NCI-H1105 treated with DMSO at 0.1 percent for 48 hours (cell line): ENCODE measurements at regions not wholly inside any gene's neighbourhood (a gene's known extent, or its start where the extent isn't known, plus 50 kb on each side); places are given as distances from the start of the nearest gene placed in this dataset.
"Not testable (repeated sequence)": the region's sequence is repeated elsewhere in the genome, so short reads cannot be mapped to it uniquely, and the experiment has no call there.

Experiments used
- DNase-seq: peaks from one replicate; lab custom pipeline; 2025; lab: John Stamatoyannopoulos, UW

GRCh38 chr12:126282691-126283090 is 1217.5 kb downstream of the AACS start:
- DNase-seq: no peak

DNA sequence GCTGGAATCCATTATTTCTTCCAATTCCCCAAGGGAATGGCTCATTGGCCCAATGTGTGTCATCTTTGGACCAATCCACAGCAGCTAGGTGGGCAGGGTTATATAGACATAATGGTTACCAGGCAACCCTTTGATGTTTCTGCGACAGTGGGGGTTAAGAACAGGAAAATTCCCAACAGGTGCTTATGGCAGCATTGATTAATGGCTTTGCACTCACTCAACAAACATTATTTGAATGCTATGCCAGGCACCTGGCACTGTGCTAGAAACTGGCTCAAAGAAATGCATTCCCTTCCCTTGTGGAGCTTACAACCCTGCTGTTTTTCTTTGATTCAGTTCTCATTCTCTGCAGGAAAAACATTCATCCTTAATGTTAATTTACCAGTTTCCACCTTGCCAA is 1221.0 kb downstream of the AACS start:
- peak; percentile 7 for DNase-seq

- no peak for DNase-seq
Observed at GRCh38 chr12:126290456-126290855, 1225.2 kb downstream of the AACS start.

- not testable (repeated sequence) for DNase-seq
Observed at GRCh38 chr12:126291987-126292386, 1226.8 kb downstream of the AACS start.

DNA sequence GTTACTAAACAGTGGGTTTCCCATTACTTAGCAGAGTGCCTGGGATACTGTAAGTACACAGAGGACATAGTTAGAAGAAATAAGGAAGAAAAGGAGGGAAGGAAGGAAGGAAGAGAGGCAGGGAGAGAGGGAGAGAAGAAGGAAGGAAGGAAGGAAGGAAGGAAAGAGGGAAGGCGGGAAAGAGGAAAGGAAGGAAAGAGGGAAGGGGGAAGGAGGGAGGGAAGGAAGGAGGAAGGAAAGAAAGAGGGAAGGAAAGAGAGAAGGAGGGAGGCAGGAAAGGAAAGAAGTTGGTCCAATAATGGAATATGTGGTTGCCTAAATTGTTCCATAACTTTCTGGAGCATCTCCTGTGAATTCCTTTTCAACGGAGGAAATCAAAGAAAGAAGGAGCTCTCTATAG is 1230.4 kb downstream of the AACS start:
- DNase-seq: no peak

DNA sequence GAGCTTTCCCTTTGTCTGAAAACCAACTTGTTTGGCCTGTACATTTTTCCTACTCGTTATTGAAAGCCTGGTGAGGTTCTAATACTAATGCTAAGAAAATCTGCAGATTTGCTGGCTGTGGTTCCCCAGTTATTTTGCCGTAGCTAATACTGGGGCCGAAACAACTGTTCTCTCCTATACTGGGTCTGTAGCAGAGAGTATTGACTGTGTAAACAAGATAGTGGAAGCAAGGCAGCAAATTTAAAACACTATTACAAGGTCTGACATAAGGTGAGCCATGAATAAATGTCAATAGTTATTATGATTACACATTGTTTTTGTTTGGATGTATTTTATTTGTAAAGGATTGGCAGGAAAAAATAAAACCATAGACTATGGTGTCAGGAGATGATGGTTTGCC is 1244.0 kb downstream of the AACS start:
- DNase-seq: no peak

DNA sequence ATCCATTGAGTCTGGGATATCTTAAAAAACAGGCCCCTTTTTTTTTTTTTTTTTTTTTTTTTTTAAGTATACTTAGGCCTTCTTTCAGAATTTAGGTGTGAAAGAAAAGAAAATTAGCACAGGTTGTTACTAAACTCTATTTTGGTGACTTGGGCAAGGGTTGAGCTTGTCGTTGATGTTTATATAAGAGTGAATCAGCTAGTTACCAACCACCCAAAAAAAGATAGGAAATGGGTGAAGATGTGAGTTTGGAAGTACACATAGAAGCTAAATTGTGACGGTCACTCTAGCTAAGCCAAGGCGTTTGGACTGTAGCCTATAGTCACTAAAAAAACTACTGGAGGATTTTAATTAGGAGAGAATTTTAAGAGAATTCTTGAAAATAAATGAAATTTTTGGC is 1247.2 kb downstream of the AACS start:
- no peak for DNase-seq

DNA sequence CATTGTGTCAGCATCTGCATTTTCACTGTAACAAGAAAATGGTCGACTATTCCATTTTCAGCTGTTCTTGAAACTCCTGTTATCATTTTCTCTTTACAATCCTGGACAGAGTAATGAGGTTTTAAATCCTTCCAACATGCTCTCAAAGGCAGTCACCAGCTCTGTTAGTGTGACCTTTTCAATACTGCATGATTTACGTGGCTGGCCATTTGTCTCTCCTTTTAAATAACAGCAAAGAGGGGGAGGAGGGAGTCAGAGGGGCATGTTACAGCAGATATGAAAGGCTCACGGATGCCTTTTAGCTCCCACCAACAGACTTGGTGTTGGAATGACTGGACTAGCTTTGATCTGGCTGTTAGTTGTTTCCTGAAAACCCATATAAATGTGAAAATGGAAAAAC is 1251.2 kb downstream of the AACS start:
- DNase-seq: no peak

DNA sequence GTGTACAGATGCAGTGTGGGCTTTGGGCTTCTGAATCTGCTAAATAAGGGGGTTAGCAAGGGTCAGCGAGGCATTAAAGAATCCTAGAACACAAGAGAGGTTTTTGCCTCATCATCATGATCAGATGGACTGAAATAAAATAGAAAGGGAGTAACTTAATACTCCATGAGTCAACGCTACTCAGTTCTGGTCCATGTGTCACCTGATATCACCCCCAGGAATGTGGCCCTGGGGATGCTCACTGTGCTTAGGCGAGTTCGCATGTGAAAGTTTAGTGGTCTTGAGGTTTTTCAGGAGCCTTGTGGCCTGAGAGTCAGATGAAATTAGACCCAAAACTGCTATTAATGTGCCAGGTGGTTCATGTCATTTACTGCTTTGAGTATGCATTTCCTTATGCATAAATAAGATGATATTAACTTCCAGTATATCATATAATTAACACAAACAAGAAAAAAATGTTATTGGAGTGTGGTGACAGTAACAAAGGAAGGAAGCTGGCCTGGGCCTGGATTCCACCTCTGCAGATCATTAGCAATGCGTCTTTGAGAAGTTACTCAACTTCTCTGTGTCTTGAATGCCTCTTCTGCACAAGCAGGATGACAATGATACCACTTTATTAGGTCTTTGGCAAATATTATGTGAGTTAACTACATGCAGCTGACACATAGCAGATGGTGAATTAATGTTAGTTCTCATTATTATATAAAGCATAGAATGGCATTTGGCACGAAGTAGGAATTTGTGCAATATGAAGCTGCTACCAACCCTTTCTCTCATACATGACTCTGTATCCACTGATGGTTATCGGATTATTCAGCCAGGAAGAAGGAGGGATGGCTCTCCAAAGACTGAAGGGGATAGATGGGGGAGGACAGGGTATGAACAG is 1272.6 kb downstream of the AACS start:
- no peak for DNase-seq

DNA sequence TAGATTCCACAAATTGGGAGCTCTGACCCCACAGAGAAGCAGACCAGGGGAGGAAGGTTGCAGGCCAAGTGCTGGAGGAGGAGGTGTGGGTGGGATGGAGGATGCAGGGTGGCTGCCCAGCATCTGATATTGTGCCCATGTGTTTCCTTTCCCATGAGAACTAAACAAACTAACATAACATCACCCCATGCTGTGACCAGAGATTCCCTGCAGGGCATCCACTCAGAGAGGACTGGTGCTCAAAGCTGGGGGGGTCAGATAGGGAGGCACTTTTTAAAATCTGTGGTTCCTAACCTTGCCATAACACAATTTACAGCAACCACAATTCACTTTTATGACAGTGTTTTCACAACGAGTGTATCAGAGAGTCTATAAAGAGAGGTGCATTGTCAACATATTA is 1277.6 kb downstream of the AACS start:
- no peak for DNase-seq

DNA sequence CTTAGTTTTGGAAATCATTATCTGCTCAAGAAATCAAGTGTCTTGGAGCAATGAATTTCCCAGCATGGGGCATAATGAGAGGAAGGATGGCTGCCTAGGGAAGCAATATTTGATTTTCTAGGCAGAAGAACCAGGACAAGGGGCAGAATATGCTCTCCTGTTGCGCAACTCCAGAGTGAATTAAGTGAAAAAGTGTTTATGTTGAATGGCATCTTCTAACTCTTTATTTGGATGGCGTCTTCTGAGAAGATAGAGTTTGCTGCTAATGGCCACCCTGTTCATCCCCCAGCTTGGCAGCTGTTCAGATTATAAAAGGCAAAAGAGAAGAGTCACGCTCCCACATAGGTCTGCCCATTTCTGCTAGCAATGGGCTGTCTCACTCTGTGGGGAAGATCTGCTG is 1278.1 kb downstream of the AACS start:
- DNase-seq: no peak

- no peak for DNase-seq
Observed at GRCh38 chr12:126346087-126346486, 1280.9 kb downstream of the AACS start.

- no peak for DNase-seq
Observed at GRCh38 chr12:126347421-126347820, 1282.2 kb downstream of the AACS start.

- no peak for DNase-seq
Observed at GRCh38 chr12:126349383-126349782, 1284.1 kb downstream of the AACS start.

- DNase-seq: no peak
Observed at GRCh38 chr12:126353604-126354003, 1288.4 kb downstream of the AACS start.

DNA sequence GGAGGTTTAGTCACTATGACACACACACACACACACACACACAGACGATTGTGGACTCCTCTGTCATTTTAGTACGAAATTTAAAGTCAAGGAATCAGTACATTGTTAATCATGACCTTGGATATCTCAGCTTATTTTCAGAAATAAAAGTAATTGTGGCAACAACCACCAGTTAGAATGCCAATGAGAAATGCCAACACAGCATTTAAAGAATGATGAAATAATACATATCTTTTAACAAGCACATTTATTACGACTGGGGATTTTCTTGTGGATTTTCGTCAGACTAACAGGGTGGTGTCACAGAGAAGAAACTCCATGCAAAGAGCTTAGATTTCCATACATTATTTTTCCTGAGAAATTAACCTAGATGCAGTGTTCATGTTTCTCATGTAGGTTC is 1289.4 kb downstream of the AACS start:
- no peak for DNase-seq

DNA sequence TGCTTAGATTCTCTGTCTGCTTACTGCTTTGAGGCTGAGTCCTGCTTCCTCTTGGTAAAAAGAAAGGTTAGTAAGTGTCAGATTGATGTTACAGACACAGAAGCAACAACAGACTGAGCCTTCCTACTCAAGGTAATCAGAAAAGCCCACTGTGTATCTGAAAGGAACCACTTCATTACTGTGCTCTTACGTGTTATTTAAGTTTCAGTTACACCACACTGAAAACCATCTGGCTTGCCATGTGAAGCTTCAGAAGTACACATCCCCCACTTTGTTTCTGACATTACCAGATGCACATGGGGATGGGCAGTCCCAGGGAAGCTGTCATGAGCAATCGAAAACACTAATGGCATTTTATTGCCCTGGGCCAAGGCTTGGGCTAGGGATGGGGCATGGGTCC is 1290.1 kb downstream of the AACS start:
- no peak for DNase-seq

DNA sequence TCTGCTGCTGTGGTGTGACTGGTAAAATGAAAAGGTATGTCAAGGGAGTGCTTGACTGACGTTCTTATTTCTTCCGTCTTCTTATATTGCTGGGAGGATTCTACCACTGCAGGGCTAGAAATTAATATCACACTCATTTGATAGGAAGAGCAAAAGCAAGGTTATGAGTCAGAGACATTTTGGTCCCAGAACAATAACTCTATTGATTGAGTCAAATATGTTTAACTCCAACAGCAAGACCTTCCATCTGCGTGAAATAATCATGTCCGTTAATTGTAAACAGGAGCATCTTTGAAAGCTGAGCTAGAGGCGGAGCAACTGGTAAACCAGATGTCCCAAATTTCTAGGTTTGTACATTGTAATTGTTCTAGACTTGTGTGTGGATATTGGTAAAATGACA is 1293.6 kb downstream of the AACS start:
- DNase-seq: no peak

GRCh38 chr12:126359216-126359615 is 1294.0 kb downstream of the AACS start:
- no peak for DNase-seq

- DNase-seq: no peak
Observed at GRCh38 chr12:126361804-126362203, 1296.6 kb downstream of the AACS start.

DNA sequence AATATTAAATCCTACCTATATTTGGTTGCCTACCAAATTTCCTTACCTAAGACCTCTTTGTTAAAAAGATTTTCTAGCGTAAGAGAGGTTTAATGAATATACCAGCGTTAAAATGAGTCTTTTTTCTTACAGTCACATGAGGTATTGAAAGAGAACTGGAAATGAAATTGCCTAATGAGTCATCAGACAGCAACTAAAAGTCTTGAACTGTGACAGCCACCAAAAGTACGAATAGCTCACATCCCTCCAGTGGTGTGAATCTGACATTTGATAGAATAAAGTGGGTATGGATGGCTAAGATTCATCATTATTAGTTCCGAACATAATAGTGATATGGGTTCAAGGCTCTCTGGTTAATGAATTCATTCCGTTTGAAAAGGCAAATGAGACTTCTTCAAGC is 1297.3 kb downstream of the AACS start:
- no peak for DNase-seq

- DNase-seq: no peak
Observed at GRCh38 chr12:126362964-126363363, 1297.7 kb downstream of the AACS start.

DNA sequence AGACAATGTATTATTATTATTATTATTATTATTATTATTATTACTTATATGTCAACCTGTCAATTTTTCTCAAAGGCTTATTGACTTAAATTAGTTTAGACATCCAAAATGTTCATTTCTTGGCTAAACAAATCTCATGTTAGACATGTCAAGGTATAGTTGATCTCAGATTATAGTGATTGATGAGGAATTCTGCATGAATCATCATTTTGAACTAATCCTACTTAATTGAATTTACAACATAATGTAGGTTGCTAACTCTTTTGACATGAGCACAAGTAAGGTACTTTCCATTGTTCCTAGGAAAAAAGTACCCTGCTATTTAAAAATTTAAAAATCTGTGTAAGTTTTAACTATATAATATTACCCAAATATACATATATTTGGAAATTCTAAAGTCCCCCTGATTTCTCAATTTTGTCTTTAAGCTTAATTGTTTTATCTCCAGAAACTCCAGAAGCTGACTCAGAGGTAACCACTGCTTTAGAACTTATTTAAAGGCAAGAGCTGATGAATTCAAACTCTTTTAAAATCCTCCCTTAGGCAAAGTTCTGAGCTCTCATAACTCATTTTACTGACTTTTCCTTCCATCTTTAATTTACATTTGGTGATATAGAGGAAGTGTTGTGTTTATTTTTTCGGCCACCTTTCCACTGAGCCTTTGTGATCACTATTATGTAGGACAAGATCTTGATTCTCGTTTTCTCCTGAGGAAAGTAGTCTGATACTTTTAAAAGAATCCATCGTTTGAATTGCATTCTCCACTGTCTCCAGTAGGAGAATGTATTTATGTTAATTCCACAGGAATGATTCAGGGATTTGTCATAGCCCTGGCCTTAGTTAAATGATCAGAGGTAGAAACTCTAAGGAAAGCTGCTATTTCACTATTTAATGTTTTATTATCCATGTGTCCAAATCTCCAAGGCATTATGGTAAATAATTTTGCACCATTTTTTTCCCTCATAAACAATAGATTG is 1304.5 kb downstream of the AACS start:
- DNase-seq: no peak
